Umbilical cord (tissue), 1 donor: ENCODE measurements at regions not wholly inside any gene's neighbourhood (a gene's known extent, or its start where the extent isn't known, plus 50 kb on each side); places are given as distances from the start of the nearest gene placed in this dataset.

Experiments
- DNase-seq: peaks from one replicate; pipeline ENCODE4 v3.0.0-alpha.2; 2015; ENCODE audit warnings: low spot score

DNA sequence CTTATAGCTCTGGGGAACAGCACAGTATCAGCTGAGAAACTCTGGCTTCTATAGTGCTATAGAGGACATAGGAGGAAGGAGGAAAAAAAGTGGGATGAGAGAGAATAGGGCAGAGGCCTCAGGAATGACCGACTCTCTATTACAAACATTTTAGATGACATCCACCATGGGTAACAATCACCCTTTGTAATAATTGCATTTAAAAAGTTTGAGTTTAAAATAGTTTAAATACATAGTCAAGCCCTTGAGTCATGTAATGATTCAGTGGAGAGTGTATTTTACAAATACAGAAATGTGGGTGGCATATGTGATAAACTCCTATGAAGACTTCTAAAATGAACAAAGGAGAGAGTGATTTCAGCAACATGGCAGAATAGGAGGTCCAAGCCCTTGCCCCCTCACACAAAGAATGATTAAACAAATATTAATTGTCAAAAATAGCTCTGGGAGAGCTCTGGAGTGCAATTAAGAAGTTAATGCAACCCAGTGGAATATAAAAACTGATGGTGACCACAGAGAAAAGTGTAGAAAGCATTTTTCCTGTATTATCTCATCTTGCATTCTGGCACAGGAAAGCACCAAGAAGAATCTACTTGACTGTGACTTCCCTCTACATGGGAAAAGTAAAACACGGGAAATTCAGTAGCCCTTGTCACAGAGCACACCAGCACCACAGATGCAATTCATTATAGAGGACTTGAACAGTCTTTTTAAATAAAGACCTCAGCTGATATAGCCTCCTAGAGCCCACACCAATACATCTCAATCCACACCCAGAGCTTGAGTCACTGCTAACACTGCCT is 569.0 kb upstream of the SORCS1 start:
- DNase-seq: no peak

- no peak for DNase-seq
Observed at GRCh38 chr10:107732045-107732444, 567.5 kb upstream of the SORCS1 start.

DNA sequence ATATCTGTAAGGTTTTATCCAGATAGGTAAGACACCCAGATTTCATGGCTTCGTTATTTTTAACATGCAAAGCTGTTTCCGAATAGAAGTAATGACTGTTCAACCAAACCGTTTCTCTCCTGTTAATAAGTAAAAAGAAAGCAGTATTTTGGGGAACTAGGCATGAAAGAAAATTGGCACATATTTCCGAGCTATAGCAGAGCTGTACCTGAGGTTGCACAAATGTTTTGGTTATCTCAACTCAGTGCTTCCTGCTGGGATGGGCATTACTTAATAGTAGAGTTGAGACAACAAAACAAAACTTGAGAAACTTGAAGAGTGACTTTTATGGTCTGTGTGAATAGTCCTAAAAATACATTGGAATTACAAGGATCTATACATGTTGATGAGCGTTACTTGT is 564.3 kb upstream of the SORCS1 start:
- DNase-seq: no peak

- no peak for DNase-seq
Observed at GRCh38 chr10:107727767-107728317, 563.3 kb upstream of the SORCS1 start.

DNA sequence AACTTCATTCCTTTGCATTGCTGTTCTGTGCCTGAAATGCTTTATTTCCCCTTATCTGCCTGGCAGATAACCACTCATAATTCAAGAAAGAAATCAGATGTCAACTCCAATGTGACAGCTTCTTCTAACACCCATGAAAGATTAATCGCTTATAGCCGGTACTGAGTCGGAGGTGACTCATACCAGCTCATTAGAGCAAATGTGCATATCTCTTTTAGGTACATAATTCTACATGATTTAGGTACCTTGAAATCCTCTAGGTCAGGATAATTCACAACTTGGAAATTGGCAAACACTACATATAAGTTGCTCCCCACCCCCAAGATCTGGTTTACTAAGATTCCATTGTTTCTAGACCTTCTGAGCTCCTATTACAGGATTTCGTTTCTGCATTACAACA is 554.4 kb upstream of the SORCS1 start:
- no peak for DNase-seq

DNA sequence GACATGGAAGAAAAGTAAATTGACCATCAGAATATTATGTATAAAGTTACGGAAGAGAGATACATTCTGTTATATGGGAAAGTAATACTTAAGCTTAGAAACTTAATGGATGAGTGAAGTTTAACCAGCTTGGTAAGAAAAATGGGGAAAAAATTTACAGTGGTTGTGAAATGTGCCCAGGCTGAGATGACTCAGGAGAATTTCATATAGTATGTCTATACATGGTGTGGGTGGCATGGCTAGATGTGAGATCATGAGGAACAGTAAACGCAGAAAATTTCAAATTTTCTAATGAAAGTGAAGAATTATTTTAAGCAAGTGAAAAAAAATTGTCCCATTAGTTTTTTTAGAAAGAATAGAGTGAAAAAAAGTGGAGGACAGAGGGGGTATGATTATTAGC is 552.5 kb upstream of the SORCS1 start:
- no peak for DNase-seq

DNA sequence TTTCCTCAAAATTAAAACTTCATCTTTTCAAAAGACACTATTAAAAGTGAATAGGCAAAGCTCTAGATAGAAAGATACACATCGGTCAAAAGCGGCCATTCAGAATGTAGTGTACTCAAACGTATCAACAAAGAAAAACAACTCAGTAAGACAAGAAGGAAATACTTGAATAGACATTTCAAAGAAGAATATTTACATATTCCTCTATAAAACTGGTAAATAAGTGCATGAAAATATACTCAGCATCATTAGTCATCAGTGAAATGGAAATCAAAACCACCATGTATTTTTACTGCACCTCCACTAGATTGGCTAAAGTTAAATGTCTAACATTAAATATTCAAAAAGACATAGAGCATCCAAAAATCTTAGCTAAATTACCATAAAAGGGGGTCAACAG is 551.1 kb upstream of the SORCS1 start:
- no peak for DNase-seq

- DNase-seq: no peak
Observed at GRCh38 chr10:107708981-107709380, 544.5 kb upstream of the SORCS1 start.

GRCh38 chr10:107706096-107706725 is 541.7 kb upstream of the SORCS1 start:
- no peak for DNase-seq

DNA sequence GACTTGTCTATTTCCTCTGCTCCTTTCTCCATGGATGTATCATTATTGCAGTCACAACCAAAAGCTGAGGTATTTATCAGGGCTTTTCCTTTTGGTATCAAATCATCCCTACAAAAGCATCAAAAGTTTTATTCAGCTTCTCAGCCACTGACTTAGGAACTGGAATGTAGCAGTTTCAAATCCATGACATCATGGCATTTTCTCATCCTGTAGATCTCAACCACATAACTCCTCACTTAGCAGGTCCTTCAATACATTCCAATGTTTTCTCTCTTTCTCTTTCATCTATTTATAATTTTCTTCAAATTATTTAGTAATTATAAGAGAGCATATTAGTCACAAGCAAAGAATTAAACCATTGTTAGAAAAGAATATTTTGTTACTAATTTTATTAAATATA is 537.4 kb upstream of the SORCS1 start:
- DNase-seq: peak; percentile 61

DNA sequence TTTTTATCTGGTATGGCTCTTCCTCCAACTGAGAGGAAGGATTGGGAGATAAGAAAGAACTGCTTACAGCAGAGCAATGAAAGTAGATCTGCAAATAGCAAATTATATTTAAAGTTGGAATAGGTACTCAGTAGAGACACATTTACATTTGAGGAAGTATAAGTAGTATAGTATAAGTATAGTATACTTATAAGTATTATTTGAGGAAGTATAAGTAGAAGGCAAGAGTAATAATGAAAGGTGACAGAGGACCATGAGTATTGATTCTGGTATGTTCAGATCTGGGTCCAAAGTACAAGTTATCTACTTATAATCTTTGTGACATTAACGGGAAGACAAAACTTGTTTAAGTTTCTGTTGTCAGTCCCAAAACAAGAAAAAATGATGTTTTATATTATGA is 527.6 kb upstream of the SORCS1 start:
- no peak for DNase-seq

GRCh38 chr10:107689323-107689722 is 524.8 kb upstream of the SORCS1 start:
- DNase-seq: no peak

DNA sequence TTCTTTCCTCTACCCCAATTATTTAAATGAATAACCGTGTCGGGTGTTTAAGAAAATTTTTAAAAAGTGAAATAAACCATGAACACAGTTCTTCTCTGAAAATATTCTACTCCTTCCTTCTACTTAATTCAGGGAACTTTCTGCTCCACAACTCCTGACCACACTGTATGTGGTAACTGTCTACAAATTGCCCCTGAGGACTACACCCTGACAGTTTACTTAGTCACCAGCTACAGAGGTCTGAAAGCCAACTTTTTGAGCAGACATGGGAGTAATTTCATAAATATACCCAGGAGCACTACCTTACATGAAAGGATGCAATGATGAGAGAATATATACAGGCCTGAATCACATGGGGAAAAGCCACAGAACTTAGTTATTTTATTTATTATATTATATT is 523.2 kb upstream of the SORCS1 start:
- no peak for DNase-seq

DNA sequence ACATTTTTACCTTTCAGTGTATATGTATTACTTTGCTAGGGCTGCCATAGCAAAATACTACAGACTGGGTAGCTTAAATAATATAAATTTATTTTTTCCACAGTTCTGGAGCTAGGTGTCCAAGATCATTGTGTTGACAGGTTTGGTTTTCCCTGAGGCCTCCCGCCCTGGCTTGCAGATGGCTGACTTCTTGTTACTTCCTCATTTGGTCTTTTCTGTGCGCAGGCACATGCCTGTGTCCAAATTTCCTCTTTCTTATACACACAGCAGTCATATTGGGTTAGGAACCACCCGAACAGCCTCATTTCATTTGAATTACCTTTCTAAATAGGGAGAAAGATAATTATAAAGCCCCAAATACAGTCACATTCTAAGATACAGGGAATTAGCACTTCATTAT is 521.6 kb upstream of the SORCS1 start:
- no peak for DNase-seq

DNA sequence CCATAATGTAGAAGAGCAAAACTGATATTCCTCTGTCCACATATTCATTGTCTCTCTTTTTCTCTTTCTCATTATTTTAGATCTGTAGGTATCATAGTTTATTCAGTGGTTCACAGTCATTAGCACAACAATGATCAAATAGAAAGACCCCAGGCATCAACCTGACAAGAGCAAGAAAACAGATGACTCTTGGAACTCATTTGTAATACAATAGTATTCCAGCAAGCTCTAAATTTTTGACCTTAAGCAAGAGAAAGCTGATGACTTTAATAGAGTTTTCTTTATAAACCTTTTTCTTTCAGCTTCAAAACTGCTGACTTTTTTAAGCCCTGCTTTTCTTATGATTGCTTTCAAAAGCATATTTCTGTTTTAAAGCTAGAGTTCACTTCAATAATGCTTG is 507.5 kb upstream of the SORCS1 start:
- DNase-seq: no peak

- no peak for DNase-seq
Observed at GRCh38 chr10:107666214-107666613, 501.7 kb upstream of the SORCS1 start.

- DNase-seq: no peak
Observed at GRCh38 chr10:107665459-107665858, 501.0 kb upstream of the SORCS1 start.

DNA sequence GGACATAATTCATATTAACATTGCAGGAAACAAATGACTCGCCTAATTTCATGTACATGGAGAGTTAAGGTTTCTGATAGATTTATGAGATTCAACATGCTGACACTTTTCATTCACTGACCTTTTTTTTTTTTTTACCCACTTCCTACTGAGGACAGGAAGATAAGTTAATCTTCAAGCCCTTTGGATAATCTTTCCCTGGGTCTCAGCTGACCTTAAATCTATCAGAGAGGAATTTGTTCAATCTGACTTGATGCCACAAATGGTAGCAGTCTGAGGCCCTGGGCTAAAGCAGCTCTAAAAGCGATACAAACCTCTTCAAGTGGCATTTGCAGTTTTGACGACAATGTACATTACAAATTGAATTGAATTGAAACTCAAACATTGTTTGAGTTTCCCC is 493.3 kb upstream of the SORCS1 start:
- DNase-seq: peak; percentile 5

- no peak for DNase-seq
Observed at GRCh38 chr10:107656932-107657331, 492.4 kb upstream of the SORCS1 start.

GRCh38 chr10:107653832-107654287 is 489.4 kb upstream of the SORCS1 start:
- DNase-seq: peak; percentile 65

DNA sequence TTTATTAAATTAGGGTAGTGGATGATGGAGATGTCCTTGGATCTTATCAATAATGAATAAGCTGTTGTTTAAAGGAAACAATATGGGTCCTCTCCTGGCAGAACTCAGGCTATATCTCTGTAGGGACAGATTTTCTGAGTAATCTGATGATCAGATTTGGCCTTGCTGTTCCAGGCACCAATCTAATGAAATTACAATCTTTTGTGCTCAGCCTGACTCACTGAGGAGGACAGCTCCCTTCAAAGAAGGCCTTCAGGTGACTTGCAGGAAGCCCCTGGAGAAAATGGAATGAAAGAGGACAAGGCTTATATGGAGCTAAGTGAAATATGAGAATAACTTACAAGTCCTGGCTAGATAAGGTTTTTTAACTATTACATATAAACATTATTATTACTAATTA is 486.4 kb upstream of the SORCS1 start:
- no peak for DNase-seq

DNA sequence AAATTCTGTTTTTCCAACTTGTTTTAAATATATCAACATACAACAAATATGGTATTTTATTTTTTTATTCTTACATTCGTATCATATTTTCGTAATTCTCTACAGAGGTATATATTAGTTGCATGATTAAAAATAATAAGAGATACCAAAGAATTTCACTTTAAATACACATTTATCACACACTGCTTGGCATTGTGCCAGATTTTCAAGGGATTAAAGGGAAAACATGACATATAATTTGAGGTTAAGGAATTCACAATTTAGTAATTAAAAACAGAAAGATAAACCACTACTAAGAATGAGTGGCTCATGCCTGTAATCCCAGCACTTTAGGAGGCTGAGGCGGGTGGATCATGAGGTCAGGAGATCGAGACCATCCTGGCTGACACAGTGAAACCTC is 484.7 kb upstream of the SORCS1 start:
- DNase-seq: no peak

GRCh38 chr10:107647462-107647861 is 483.0 kb upstream of the SORCS1 start:
- DNase-seq: no peak
